Mesendoderm (in vitro differentiated cells): ENCODE measurements at regions not wholly inside any gene's neighbourhood (a gene's known extent, or its start where the extent isn't known, plus 50 kb on each side); places are given as distances from the start of the nearest gene placed in this dataset.

ENCODE experiments used
- DNase-seq: peaks from one replicate; pipeline ENCODE4 v3.0.0; 2013
- H2AK5ac ChIP-seq: 2 replicates; pipeline ENCODE4 v1.6.1; 2013; ENCODE audit warnings: low read length, inconsistent platforms
- H2BK120ac ChIP-seq: 2 replicates; pipeline ENCODE4 v1.6.1; 2013; ENCODE audit warnings: low read depth, mild to moderate bottlenecking, low read length, moderate library complexity, mixed read lengths
- H2BK15ac ChIP-seq: replicated peaks from 2 replicates; pipeline ENCODE4 v1.6.1; 2013; ENCODE audit warnings: low read depth, mild to moderate bottlenecking, moderate library complexity
- H2BK5ac ChIP-seq: 2 replicates; pipeline ENCODE4 v1.6.1; 2013; ENCODE audit warnings: low read length, inconsistent platforms
- H3K18ac ChIP-seq: 2 replicates; pipeline ENCODE4 v1.6.1; 2013; ENCODE audit warnings: mild to moderate bottlenecking, low read length, mixed read lengths
- H3K23ac ChIP-seq: one replicate; pipeline ENCODE4 v1.6.1; 2013; ENCODE audit warnings: low read length
- H3K27ac ChIP-seq: 2 replicates; pipeline ENCODE4 v1.5.1; 2013; ENCODE audit warnings: low read depth, mild to moderate bottlenecking, inconsistent platforms, low read length, moderate library complexity
- H3K27me3 ChIP-seq: 2 replicates; pipeline ENCODE4 v1.6.1; 2013; ENCODE audit warnings: low read length, control low read depth, mild to moderate bottlenecking, inconsistent platforms; ENCODE audit not compliant: insufficient read depth, poor library complexity
- H3K36me3 ChIP-seq: 2 replicates; pipeline ENCODE4 v1.6.1; 2013; ENCODE audit warnings: low read length, inconsistent platforms; ENCODE audit not compliant: control insufficient read depth, insufficient read depth
- H3K4ac ChIP-seq: one replicate; pipeline ENCODE4 v1.6.1; 2013; ENCODE audit warnings: low read depth, mild to moderate bottlenecking, low read length, moderate library complexity
- H3K4me1 ChIP-seq: 2 replicates; pipeline ENCODE4 v1.6.1; 2013; ENCODE audit warnings: low read depth, low read length, inconsistent platforms; ENCODE audit not compliant: control insufficient read depth
- H3K4me2 ChIP-seq: 2 replicates; pipeline ENCODE4 v1.6.1; 2013; ENCODE audit warnings: low read length
- H3K4me3 ChIP-seq: 2 replicates; pipeline ENCODE4 v1.5.1; 2013; ENCODE audit warnings: mild to moderate bottlenecking, low read length
- H3K56ac ChIP-seq: one replicate; pipeline ENCODE4 v1.6.1; 2013; ENCODE audit warnings: low read length
- H3K79me1 ChIP-seq: 2 replicates; pipeline ENCODE4 v1.6.1; 2013; ENCODE audit warnings: low read length, inconsistent platforms
- H3K79me2 ChIP-seq: 2 replicates; pipeline ENCODE4 v1.6.1; 2013; ENCODE audit warnings: mild to moderate bottlenecking, low read length; ENCODE audit not compliant: control insufficient read depth, insufficient read depth
- H3K9ac ChIP-seq: 2 replicates; pipeline ENCODE4 v1.6.1; 2013; ENCODE audit warnings: low read length, inconsistent platforms
- H4K5ac ChIP-seq: one replicate; pipeline ENCODE4 v1.6.1; 2013; ENCODE audit warnings: low read length
- H4K8ac ChIP-seq: one replicate; pipeline ENCODE4 v1.6.1; 2013; ENCODE audit warnings: low read depth, mild to moderate bottlenecking, control low read depth, low read length, moderate library complexity
- WGBS: extraction: QIAGEN DNeasy Blood & Tissue Kit; methylation state at CpG from one replicate; pipeline ENCODE4 v1.1.7; 2013; ENCODE audit warnings: low lambda C conversion rate, missing lambda C conversion rate; ENCODE audit not compliant: insufficient coverage; ENCODE audit errors: extremely low coverage; 5-methylcytosine and 5-hydroxymethylcytosine counted together

DNA sequence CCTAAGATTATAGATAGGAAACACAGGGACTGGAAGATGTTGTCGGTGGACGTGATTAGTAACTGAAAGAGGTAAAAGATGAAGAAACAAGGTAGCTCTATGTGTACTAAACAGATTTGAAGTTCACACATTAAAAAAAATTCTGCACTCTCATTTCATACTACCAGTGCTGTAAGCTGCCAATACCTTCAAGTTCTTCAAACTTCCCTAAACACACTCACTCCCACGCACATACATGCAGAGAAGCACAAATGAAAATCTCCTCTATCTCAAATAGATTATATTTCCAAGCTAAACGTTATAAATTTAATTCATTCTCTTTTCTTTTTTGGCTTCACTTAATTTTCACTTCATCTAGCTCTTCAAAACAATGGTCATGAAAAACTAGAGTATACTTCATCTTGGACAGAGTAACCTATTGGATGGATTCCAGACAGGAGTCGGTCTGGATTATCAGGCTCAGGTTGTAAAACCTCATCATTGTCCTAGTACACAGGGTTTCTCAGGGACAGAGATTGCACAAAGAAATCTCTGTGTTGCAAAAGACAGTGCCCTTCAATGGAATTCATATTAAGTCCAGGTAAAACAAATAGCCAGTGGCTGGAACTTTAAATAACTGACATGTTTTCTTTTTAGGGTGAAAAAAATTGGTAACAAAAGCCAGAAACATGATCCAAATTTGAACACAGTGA is 408.1 kb upstream of the ZNF385D start:
- Histone ChIP-seq H3K27me3 (no peaks in the 10 kb centered on the region), H2BK15ac (no peak overlapping the region), H3K18ac (no peak overlapping the region), H3K23ac (no peak overlapping the region), H3K36me3 (no peaks in the 10 kb centered on the region), H2AK5ac (no peak overlapping the region), H3K4me2 (no peak overlapping the region), H3K56ac (no peak overlapping the region), H3K4me1 (no peaks in the 10 kb centered on the region), H4K8ac (no peak overlapping the region), H3K79me1 (no peaks in the 10 kb centered on the region), H3K4ac (no peak overlapping the region), H3K79me2 (no peaks in the 10 kb centered on the region), H2BK120ac (no peak overlapping the region), H3K27ac (no peak overlapping the region), H4K5ac (no peak overlapping the region), H3K9ac (no peak overlapping the region), H3K4me3 (no peak overlapping the region), H2BK5ac (no peak overlapping the region)
- DNase-seq = no peak
- WGBS = 100% methylated on average over 2 of the region's 5 CpGs

DNA sequence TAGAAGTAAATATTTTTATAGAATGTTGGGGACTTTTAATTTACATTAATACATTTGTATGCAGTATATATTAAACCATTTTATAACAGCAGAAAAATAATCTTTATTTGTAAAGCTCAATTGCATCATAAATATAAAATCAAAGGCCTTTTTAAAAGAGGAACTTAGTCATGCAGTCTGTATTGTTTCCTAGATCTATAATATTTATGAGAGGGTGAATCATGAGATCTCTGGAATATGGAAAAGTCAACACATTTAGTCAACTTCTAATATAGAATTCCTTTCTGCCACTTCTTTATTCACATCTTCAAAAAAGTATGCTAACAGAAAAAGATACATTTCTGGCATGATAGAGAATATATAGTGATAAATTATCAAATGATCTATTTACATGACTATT is 410.3 kb upstream of the ZNF385D start:
- no peaks in the 10 kb centered on the region for H3K4me1 ChIP-seq
- H3K36me3 ChIP-seq = no peaks in the 10 kb centered on the region
- no peak overlapping the region for H3K27ac ChIP-seq

GRCh38 chr3:22170370-22170769 is 419.4 kb upstream of the ZNF385D start:
- no peak overlapping the region for H2AK5ac ChIP-seq
- H3K27ac ChIP-seq = no peak overlapping the region
- H3K4me1 ChIP-seq = no peaks in the 10 kb centered on the region
- no peak overlapping the region for H2BK5ac ChIP-seq
- H3K79me1 ChIP-seq = no peaks in the 10 kb centered on the region
- H3K36me3 ChIP-seq = no peaks in the 10 kb centered on the region
- DNase-seq = no peak
- H3K4ac ChIP-seq = no peak overlapping the region
- H4K5ac ChIP-seq = no peak overlapping the region
- H3K23ac ChIP-seq = no peak overlapping the region
- H3K18ac ChIP-seq = no peak overlapping the region
- H3K56ac ChIP-seq = no peak overlapping the region
- H3K4me3 ChIP-seq = no peak overlapping the region
- WGBS = no CpG with 5 or more reads among the region's 1 CpG
- no peak overlapping the region for H3K4me2 ChIP-seq
- no peaks in the 10 kb centered on the region for H3K27me3 ChIP-seq
- no peak overlapping the region for H2BK15ac ChIP-seq
- no peak overlapping the region for H4K8ac ChIP-seq
- H3K9ac ChIP-seq = no peak overlapping the region
- H3K79me2 ChIP-seq = no peaks in the 10 kb centered on the region
- no peak overlapping the region for H2BK120ac ChIP-seq

More for the DNA sequence above, 410.3 kb upstream of the ZNF385D start:
- Histone ChIP-seq H4K5ac (no peak overlapping the region), H3K18ac (no peak overlapping the region), H2BK15ac (no peak overlapping the region), H4K8ac (no peak overlapping the region), H3K56ac (no peak overlapping the region), H2BK5ac (no peak overlapping the region), H3K79me2 (no peaks in the 10 kb centered on the region), H3K4me3 (no peak overlapping the region), H2AK5ac (no peak overlapping the region), H3K4me2 (no peak overlapping the region), H3K9ac (no peak overlapping the region), H3K79me1 (no peaks in the 10 kb centered on the region), H2BK120ac (no peak overlapping the region), H3K27me3 (no peaks in the 10 kb centered on the region), H3K23ac (no peak overlapping the region), H3K4ac (no peak overlapping the region)
- no peak for DNase-seq

GRCh38 chr3:22172964-22173363 is 422.0 kb upstream of the ZNF385D start:
- DNase-seq = no peak
- H3K27ac ChIP-seq = no peak overlapping the region
- 100% methylated on average over 2 of the region's 4 CpGs for WGBS

GRCh38 chr3:22175947-22176346 is 424.9 kb upstream of the ZNF385D start:
- Histone ChIP-seq H3K36me3 (no peaks in the 10 kb centered on the region), H3K79me2 (no peaks in the 10 kb centered on the region), H3K27ac (no peak overlapping the region), H3K56ac (no peak overlapping the region), H4K8ac (no peak overlapping the region), H3K18ac (no peak overlapping the region), H3K23ac (no peak overlapping the region), H2BK5ac (no peak overlapping the region), H2BK120ac (no peak overlapping the region), H3K27me3 (no peaks in the 10 kb centered on the region), H4K5ac (no peak overlapping the region), H2AK5ac (no peak overlapping the region), H3K9ac (no peak overlapping the region), H3K79me1 (no peaks in the 10 kb centered on the region), H3K4me1 (no peaks in the 10 kb centered on the region), H3K4ac (no peak overlapping the region), H3K4me2 (no peak overlapping the region), H2BK15ac (no peak overlapping the region), H3K4me3 (no peak overlapping the region)
- WGBS = no CpG with 5 or more reads among the region's 1 CpG
- no peak for DNase-seq

More at GRCh38 chr3:22172964-22173363, 422.0 kb upstream of the ZNF385D start:
- no peaks in the 10 kb centered on the region for H3K27me3 ChIP-seq
- no peaks in the 10 kb centered on the region for H3K79me1 ChIP-seq
- no peak overlapping the region for H3K18ac ChIP-seq
- H3K4me3 ChIP-seq = no peak overlapping the region
- no peak overlapping the region for H3K23ac ChIP-seq
- H3K36me3 ChIP-seq = no peaks in the 10 kb centered on the region
- H2BK120ac ChIP-seq = no peak overlapping the region
- no peak overlapping the region for H4K8ac ChIP-seq
- H4K5ac ChIP-seq = no peak overlapping the region
- no peak overlapping the region for H2BK15ac ChIP-seq
- H3K4me2 ChIP-seq = no peak overlapping the region
- H3K4ac ChIP-seq = no peak overlapping the region
- no peak overlapping the region for H3K56ac ChIP-seq
- no peak overlapping the region for H3K9ac ChIP-seq
- no peaks in the 10 kb centered on the region for H3K4me1 ChIP-seq
- H3K79me2 ChIP-seq = no peaks in the 10 kb centered on the region
- H2AK5ac ChIP-seq = no peak overlapping the region
- H2BK5ac ChIP-seq = no peak overlapping the region

DNA sequence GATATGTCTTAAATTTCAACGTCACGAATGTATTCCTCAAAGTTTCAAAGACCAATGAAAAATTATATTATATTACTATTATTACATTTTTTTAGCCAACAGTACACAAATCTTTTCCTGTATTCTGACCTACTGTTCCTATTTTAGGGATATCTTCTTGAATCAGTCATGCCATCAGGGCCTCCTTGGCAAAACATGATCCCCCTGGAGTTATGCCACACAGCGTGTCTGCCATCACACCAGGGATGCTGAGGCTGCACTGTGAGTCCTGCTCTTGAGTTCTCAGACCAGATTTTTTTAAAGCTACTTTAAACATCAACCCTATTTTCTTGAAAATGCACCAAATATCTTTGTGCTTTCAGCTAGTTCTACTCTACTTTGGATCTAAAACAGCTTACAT is 425.9 kb upstream of the ZNF385D start:
- no peaks in the 10 kb centered on the region for H3K79me2 ChIP-seq
- H3K18ac ChIP-seq = no peak overlapping the region
- H3K9ac ChIP-seq = no peak overlapping the region
- H2BK15ac ChIP-seq = no peak overlapping the region
- H3K79me1 ChIP-seq = no peaks in the 10 kb centered on the region
- no peak for DNase-seq
- H3K27ac ChIP-seq = no peak overlapping the region
- H4K8ac ChIP-seq = no peak overlapping the region
- H3K36me3 ChIP-seq = no peaks in the 10 kb centered on the region
- no peaks in the 10 kb centered on the region for H3K4me1 ChIP-seq
- H3K23ac ChIP-seq = no peak overlapping the region
- H2AK5ac ChIP-seq = no peak overlapping the region
- H3K56ac ChIP-seq = no peak overlapping the region
- H2BK5ac ChIP-seq = no peak overlapping the region
- no peak overlapping the region for H4K5ac ChIP-seq
- no peaks in the 10 kb centered on the region for H3K27me3 ChIP-seq
- H3K4me3 ChIP-seq = no peak overlapping the region
- H2BK120ac ChIP-seq = no peak overlapping the region
- no peak overlapping the region for H3K4ac ChIP-seq
- WGBS = 100% methylated on average over 2 of the region's 3 CpGs
- no peak overlapping the region for H3K4me2 ChIP-seq
